Nephron (organoid): ENCODE measurements at regions not wholly inside any gene's neighbourhood (a gene's known extent, or its start where the extent isn't known, plus 50 kb on each side); places are given as distances from the start of the nearest gene placed in this dataset.

Experiments used
- H3K27ac Mint-ChIP-seq, 3 experiments: 2 replicates each; pipeline ENCODE4 v1.8.0; 2020; ENCODE audit warnings: mixed read lengths in 3 of 3, mild to moderate bottlenecking in 2 of 3, moderate library complexity in 1 of 3
- H3K27me3 Mint-ChIP-seq: 2 replicates; pipeline ENCODE4 v1.8.0; 2021; ENCODE audit warnings: low read depth, mild to moderate bottlenecking, moderate library complexity, mixed read lengths
- H3K36me3 Mint-ChIP-seq: 2 replicates; pipeline ENCODE4 v1.8.0; 2020; ENCODE audit warnings: low read depth, mixed read lengths
- H3K4me1 Mint-ChIP-seq: 2 replicates; pipeline ENCODE4 v1.8.0; 2020; ENCODE audit warnings: mixed read lengths
- H3K4me3 Mint-ChIP-seq, 3 experiments: 2 replicates each; pipeline ENCODE4 v1.8.0; 2020; ENCODE audit warnings: mild to moderate bottlenecking in 3 of 3, mixed read lengths in 3 of 3, moderate library complexity in 2 of 3
- H3K9me3 Mint-ChIP-seq: 2 replicates; pipeline ENCODE4 v1.8.0; 2020; ENCODE audit warnings: mixed read lengths
- CTCF ChIP-seq, 3 experiments: fragments of 200-600 bp; sonication (generic); IDR thresholded peaks; one replicate each; pipeline ENCODE4 v1.5.0; 2021; ENCODE audit warnings: antibody characterized with exemption in 3 of 3; ENCODE audit not compliant: unreplicated experiment in 3 of 3

DNA sequence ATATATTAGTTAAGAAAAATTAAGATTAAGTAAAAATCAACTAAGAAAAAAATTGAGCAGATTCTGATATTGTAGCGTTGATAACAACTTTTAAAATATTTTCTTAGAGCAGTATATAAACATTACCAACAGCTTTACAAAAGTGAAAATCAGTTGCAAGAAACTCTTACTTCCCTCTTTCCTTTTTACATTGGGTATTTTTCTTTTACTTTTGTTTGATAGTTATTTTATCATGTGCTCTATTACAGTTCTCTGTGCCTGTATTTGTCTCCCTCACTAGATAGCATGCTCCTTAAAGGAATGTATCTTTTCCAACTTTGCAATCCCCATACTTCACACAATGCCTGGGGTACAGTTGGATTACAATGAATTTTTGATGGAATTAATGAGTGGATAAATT is 87.5 kb upstream of the P3H2 start:
- Mint-ChIP-seq H3K4me1 (no peaks in the 10 kb centered on the region), H3K9me3 (peaks cover 19% of the 10 kb centered on the region), H3K27me3 (no peaks in the 10 kb centered on the region), H3K4me3 (no peak overlapping the region), H3K36me3 (no peaks in the 10 kb centered on the region), H3K27ac (no peak overlapping the region)
- TF ChIP-seq CTCF (IDR thresholded peaks at IDR 0.05; ENCODE audit: unreplicated experiment in 3 of 3), result no peak

GRCh38 chr3:190205739-190206138 is 85.0 kb upstream of the P3H2 start:
- Mint-ChIP-seq H3K9me3 (peaks cover 8% of the 10 kb centered on the region), H3K4me3 (no peak overlapping the region), H3K36me3 (no peaks in the 10 kb centered on the region), H3K27ac (no peak overlapping the region), H3K27me3 (no peaks in the 10 kb centered on the region), H3K4me1 (no peaks in the 10 kb centered on the region)
- TF ChIP-seq CTCF (IDR thresholded peaks at IDR 0.05; ENCODE audit: unreplicated experiment in 3 of 3), result no peak

DNA sequence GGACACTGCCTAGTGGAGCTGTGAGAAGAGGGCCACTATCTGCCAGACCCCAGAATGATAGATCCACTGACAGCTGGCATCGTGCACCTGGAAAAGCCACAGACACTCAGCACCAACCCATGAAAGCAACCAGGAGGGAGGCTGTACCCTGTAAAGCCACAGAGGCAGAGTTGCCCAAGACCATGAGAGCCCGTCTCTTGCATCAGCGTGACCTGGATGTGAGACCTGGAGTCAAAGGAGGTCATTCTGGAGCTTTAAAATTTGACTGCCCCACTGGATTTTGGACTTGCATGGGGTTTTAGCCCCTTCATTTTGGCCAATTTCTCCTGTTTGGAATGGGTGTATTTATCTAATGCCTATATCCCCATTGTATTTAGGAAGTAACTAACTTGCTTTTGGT is 83.5 kb upstream of the P3H2 start:
- Mint-ChIP-seq H3K4me3 (no peak overlapping the region), H3K36me3 (no peaks in the 10 kb centered on the region), H3K27ac (no peak overlapping the region), H3K9me3 (peaks cover 8% of the 10 kb centered on the region), H3K4me1 (no peaks in the 10 kb centered on the region), H3K27me3 (no peaks in the 10 kb centered on the region)
- no peak for TF ChIP-seq CTCF (IDR thresholded peaks at IDR 0.05; ENCODE audit: unreplicated experiment in 3 of 3)

DNA sequence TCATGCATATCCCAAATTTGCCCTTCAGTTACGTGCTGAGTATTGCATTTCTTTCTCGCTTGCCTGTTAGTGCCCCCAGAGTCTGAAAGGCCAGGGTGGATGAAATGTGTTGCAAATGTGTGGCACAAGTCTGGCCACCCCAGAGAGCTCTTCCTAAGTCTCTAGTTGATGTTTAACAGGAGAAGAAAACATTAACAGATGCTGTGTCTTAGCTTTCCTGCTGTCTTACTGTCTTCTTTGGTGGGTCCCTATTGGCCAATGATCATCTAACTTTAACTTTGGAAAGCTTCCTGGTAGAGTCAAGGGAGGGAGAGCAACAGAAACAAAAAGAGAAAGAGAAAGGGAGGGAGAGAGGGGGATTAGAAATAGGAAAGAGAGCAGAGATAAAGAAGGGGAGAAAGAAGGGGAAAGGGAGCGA is 76.7 kb upstream of the P3H2 start:
- H3K4me3 Mint-ChIP-seq, result peak overlapping the region in 1 of 3 experiments; percentile 3
- no peak for TF ChIP-seq CTCF (IDR thresholded peaks at IDR 0.05; ENCODE audit: unreplicated experiment in 3 of 3)
- H3K36me3 Mint-ChIP-seq, result no peaks in the 10 kb centered on the region
- peak overlapping the region; percentile 44 to 66 (median 64) for H3K27ac Mint-ChIP-seq
- H3K27me3 Mint-ChIP-seq, result no peaks in the 10 kb centered on the region
- peaks cover 12% of the 10 kb centered on the region for H3K4me1 Mint-ChIP-seq
- no peaks in the 10 kb centered on the region for H3K9me3 Mint-ChIP-seq

DNA sequence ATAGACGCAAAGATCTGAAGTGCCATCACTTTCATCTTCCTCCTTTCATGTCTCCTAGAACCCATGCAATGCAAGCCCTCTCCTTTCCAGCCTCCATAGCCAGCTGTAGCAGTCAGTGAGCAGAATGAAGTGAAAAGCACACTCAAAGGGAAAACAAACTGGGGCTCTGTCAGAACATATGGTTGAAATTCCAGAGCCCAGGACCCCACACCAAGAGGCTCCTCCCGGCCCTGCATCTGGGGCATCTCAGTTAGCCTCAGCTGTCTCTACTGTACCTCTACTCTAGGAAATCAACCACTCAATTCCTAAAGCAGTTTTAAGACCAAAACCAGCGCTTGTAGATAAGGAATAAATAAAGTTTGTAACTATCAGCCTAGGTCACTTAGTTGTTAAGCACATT is 73.8 kb upstream of the P3H2 start:
- Mint-ChIP-seq H3K27ac (peak overlapping the region in 1 of 3 experiments; percentile 51), H3K27me3 (no peaks in the 10 kb centered on the region), H3K36me3 (no peaks in the 10 kb centered on the region), H3K4me1 (peaks cover 12% of the 10 kb centered on the region), H3K9me3 (no peaks in the 10 kb centered on the region), H3K4me3 (no peak overlapping the region)
- TF ChIP-seq CTCF (IDR thresholded peaks at IDR 0.05; ENCODE audit: unreplicated experiment in 3 of 3), result no peak

DNA sequence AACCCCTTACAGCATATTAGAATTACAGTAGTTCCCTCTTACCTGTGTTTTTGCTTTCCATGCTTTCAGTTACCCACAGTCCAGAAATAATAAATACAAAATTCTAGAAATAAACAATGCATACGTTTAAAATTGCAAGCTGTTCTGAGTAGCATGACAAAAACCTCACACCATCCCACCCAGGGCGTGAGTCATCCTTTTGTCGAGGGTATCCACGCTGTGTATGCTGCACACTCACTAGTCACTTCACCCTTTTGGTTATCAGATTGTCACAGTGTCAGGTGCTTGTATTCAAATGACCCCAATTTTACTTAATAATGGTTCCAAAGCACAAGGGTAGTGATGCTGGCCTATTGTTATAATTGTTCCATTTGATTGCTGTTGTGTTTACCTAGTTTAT is 72.5 kb upstream of the P3H2 start:
- no peaks in the 10 kb centered on the region for H3K27me3 Mint-ChIP-seq
- no peak overlapping the region for H3K27ac Mint-ChIP-seq
- H3K9me3 Mint-ChIP-seq, result no peaks in the 10 kb centered on the region
- no peak for TF ChIP-seq CTCF (IDR thresholded peaks at IDR 0.05; ENCODE audit: unreplicated experiment in 3 of 3)
- H3K36me3 Mint-ChIP-seq, result no peaks in the 10 kb centered on the region
- peaks cover 12% of the 10 kb centered on the region for H3K4me1 Mint-ChIP-seq
- no peak overlapping the region for H3K4me3 Mint-ChIP-seq
